NCI-H1694 (cell line): ENCODE measurements at regions not wholly inside any gene's neighbourhood (a gene's known extent, or its start where the extent isn't known, plus 50 kb on each side); places are given as distances from the start of the nearest gene placed in this dataset.

Experiments used
- DNase-seq: peaks from one replicate; lab custom pipeline; 2025; lab: John Stamatoyannopoulos, UW

GRCh38 chr2:236972491-236973342, 113.0 kb upstream of the COPS8 start:
- no peak for DNase-seq

DNA sequence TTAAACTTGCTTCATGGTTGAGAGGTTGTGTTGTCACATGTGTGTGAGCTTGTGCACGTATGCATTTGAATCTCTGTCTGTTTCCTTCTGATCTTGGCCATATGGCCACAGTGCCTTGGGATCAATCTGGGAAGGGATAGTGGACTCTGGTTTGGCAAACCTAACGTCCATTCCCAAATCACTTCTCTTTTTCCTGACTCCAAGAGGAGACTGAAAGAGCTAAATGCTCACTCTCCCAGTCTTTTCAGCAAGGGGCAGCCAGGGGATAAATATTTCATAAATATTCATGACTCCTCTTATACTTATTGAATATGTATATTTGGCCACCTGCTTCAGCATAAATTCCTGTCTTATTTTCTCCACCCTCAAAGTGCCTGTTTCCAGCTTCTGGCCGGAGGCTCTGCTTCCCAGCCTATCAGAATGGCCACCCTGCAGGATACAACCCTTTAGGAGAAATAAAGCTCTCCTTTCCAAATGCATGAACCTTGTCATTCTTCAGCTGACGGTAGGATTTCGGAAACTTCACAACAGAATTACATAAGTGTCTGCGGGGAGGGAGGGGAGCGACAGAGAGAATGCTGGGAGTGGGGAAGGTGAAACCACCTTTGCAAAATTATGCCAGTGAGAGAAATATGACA, 112.2 kb upstream of the COPS8 start:
- no peak for DNase-seq

DNA sequence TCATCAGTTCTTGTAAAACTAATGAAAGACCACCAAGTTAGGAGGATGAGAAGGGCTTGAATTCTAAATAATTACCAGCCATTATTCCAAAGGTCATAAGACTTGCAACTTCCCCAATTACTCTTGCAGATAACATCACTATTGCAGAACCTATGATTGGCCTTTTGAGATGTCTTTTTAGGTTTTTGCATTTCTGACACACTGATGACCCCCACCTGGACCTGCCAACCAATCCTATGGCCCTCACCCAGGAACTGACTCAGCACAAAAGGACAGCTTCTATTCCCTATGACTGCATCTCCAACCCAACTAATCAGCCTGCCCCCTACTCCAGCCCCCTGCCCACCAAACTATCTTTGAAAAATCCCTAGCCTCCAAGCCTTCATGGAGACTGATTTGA, 111.5 kb upstream of the COPS8 start:
- no peak for DNase-seq

DNA sequence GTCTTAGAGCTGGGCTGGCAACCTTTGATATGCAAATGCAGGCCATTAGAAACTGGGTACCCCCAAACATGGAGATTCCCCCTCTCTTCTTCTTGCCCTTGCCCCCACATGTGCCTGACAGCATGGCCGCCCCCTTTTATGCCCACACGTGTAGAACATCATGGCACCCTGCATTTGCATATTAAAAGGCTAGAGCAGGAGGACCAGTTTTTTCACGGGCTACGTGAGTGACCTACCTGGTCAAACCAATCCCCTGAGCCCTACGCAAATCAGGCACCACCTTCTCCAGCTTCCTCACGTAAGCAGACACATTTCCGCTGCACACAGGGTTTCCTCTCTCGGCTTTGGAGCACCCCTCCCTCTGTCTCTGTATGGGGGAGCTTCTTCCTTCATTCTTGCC, 110.9 kb upstream of the COPS8 start:
- DNase-seq = no peak

DNA sequence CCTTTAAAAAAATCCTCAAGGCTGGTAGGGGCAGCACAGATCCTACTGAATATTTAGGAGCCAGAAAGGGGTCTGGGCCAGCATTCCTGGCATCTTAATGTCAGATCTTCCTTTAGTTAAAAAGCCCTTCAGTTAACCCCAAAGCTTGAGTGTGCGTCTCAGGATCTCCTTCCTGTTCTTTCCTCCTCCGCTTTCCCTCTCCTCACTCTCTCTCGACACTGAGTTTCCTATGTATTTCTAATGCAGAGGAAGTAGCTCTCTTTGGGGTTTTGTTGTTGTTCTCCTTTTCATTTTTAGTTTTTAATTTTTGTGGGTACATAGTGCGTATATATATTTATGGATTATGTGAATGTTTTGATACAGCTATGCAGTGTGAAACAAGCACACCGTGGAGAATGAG, 109.9 kb upstream of the COPS8 start:
- DNase-seq = no peak

GRCh38 chr2:236976266-236977062, 109.2 kb upstream of the COPS8 start:
- no peak for DNase-seq

DNA sequence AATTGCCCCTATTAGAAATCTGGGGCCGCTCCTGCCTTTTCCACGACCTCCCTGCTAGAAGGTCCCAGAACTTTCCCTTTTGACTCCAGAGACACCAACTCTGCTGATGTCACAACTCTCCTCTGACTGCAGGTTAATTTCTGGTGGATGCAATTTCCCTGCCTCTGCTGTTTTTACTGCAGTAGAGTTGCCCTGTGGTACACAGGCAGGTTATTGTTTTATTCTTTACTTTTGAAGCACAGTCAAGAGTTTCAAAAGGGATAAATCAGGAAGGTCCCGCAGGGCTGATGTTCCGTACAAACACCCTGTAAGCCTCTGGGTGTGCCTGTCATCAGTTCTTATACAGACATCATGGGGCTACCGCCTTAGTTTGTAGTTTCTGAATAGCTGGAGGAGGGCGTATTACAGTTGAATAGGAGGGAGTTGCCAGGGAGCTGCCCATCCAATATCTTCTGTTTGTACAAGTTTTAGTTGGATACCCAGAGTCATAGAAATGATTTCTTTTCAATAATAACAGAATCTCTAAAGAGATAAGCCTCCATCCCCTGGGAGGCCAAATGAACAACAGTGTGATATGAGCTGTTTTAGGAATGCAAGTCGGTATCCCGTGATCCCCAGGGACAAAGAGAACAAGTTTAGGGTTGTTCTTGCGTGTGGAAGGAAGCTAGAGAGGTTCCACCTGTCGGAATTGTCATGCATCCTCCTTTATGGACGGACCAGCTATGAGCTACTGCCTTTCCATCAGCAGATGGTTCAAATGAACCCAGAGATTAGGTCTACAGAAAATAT, 108.4 kb upstream of the COPS8 start:
- DNase-seq = no peak

DNA sequence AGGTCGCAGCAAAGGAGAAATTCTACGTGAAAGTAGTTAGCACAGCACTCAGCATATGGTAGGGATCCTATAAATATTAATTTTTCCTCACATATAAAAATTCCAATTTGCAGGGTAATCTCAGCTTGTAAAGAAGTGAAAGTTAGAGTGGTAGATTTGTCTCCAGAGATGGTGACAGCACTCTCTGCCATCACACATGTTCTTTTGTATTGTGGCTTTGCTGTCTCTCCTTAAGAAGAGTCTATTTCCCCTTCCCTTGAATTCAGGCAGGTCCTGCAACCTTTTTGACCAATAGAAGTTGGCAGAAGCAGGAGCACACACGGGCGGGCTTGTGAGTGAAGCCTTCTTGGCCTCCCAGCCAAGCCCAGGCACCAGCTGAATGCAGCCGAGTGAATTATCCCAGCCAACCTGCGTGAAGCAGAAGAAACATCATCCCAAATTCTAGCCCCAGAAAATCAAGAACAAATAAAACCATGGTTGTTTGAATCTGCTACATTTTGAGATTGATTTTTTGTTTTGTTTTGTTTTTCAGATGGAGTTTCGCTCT, 107.8 kb upstream of the COPS8 start:
- DNase-seq = no peak

- no peak for DNase-seq
These were observed 106.0 kb upstream of the COPS8 start for GRCh38 chr2:236979664-236980063.

DNA sequence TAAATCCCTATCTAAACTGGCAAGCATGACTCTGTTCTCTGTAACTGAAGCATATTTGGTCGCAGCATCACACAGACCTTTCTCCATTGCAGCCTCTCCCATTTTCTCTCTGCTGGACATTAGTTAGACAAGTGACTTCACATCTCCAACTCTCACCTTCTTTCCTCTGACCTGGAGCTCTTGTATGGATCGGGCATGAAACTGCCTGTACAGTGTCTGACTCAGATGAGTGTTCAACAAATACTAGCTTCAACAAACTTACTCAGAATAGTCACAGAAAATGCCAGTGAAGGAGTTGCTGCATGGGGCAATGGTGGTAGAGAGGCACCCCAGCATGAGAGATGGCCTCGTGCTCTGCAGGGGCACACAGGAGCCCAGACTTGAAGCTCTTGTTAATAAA, 104.7 kb upstream of the COPS8 start:
- no peak for DNase-seq

DNA sequence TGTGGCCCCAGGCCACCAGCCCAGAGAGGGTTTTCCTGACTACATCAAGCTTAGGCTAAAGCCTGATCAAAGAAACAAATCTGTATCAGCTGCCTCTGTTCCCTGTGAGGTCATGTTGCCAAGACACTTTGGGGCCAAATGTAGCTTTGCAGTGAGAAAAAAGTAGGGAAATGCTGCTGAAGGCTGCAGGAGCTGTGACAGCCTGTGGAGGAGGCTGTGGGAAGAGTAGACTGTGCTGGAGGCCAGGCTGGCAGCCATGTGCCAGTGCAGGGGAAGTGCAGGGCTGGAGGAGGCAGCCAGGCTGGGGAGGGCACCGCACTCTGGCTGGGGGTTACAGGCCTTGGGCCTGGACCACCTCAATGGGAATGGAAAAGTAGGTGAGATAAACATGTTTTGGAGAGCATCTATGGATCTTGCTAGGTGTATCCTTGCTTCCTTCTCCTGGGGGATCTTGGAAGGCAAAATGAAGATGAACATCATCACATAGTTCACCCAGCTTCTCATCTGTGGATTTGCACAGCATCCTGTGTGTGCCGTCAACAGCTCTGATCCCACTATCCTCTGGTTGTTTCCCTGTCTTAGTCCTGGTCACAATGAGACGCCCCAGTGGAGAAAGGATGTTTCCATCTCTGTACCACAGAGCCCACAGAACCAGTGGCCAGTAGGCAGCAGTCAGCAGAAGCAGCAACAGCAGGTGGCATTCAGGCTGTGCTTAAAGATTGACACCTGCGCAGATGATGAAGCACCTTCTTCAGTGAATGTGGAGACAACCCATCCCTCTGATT, 103.8 kb upstream of the COPS8 start:
- DNase-seq = no peak

- no peak for DNase-seq
These were observed 102.8 kb upstream of the COPS8 start for GRCh38 chr2:236982693-236983455.

GRCh38 chr2:236984046-236984445, 101.6 kb upstream of the COPS8 start:
- no peak for DNase-seq

- no peak for DNase-seq
These were observed 99.8 kb upstream of the COPS8 start for GRCh38 chr2:236985761-236986339.

DNA sequence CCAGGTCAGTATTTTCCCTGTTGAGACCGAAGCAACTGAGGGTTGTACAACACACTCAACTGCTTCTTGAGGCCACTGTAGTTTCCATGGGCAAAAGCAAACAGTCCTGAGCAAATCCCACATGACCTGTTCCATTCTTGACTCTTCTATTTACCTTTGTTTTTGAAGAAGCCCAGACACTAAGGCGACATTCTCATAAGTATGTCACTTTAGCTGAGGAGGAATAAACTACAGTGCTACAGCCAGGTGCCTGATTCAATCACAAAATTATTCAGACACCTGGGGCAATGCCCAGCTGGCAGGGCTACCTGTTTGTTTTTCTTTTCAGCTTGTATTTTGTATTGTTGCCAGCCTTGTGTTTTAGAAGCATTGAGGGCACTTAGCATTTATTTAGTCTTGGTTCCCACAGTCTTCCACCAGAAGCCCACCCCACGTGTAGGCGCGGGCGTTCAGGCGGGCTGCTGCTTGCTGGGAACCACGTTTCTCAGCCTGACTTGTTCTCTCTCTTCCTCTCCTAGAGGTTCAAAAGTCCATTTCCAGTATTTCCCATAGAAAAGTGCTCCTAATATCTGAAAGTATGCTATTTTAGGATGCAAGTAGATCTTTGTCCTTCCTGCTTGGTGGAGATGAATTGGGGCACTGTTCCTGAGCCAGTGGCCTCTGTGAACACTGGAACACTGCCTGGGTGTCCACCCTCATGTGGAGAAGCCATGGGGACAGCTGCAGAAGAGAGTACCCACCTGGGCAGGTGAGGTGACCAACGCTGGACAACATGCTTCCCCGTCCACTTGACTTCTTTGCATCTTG, 99.0 kb upstream of the COPS8 start:
- no peak for DNase-seq

DNA sequence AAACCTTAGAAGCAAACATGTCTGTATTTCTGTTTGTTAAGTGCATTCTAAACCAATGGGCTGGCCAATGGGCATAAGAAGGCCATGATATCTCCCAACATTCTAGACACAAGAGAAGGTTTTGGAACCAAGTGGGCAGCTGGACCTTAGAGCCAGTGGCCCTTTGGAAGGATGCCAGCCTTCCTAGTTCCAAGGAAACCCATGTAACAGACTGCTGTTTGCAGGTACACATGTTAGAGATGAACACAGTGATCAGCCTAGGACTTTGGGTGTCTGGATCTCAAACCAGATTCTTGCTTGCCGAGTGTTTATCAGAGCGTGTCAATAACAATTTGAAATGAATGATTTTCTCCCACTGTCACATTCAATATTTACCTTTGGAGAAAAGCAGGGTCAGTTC, 97.5 kb upstream of the COPS8 start:
- DNase-seq = no peak

DNA sequence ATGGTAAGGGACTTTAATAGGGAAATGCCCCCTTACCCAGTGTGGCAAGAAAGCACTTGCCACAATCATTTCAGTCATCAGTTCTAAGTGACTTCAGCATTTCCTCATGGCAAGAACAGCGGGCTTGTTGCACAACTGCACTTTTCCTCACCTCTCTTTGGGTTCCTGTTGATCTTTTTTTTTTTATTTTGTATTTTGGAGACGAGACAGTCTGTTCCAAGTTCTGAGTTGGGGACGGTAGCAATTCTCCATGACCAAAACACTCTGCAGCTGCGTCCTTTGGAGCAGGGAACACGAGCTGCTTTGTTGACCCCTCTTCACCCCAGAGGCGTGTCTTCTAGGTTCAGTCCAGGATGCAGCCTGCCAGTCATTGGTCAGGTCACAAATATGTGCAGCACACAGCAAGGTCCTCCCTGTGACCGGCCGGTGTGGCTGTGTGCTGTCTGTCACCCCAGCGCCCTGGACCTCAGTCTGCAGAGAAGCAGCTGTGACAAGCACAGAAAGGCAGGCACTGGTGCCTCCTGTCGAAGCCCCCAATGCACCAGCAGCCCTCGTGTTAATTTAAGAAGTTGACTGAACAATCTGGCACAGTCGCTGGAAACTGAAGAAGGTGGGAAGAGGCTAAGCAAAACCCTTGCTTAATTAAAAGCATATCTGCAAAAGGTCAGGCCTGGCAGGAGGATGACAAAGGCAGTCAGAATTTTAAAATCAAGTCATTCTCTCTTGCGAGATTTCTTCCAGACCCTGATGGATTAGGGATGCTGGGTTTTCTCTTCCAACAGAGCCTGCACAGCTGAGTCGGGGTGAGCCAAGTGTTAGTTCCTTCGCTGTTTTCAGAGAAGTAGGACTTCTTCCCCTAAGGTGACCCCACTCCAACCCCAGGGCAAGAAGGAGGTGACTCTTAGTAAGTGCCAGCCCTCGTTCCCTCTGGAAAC, 96.7 kb upstream of the COPS8 start:
- DNase-seq = no peak

- DNase-seq = no peak
These were observed 95.1 kb upstream of the COPS8 start for GRCh38 chr2:236990552-236990951.
